Stromal cell of bone marrow (primary cell): ENCODE measurements at regions not wholly inside any gene's neighbourhood (a gene's known extent, or its start where the extent isn't known, plus 50 kb on each side); places are given as distances from the start of the nearest gene placed in this dataset.

Experiments used
- DNase-seq: peaks from one replicate; pipeline ENCODE4 v3.0.0-alpha.2; 2012; ENCODE audit warnings: low read depth

DNA sequence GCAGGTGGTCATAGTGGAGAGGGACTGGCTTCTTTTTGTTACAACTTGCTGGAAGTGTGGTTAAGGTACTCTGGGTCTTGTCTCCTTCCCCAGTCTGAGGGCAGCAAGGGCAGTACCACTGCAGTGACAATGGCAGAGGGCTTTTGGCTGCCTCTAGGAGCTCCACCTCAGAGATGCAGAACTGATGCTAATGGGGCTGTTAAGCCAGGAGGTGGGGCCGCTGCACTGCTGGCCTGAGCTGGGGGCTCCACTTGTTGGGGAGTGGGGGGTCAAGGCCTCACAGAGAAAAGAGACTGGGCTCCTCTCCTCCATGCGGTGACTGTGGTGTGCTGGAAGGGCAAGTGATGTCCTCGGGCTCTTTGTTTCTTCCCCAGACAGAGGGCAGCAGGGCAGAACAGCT is 135.7 kb downstream of the DSEL start:
- DNase-seq: no peak

- DNase-seq: peak; percentile 21
These were observed 136.5 kb downstream of the DSEL start for GRCh38 chr18:67379981-67380380.

DNA sequence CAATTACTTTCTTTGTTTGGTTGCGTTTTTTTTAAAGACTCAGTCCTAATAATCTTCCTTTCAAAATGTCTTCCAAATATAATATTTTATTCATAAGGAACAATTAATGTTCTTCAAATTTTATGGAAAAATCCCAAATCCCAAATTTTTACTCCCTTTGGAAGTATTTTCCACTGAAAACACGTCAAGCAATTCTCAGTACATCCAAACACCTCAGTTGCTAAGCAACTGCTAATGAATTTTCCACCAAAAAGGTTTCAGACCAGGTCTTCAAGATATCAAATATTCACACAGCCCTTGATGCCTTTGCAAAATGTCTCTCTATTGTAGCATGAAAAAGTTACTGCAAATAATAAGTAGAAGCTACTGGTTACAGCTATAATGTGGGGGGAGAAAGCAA is 140.1 kb downstream of the DSEL start:
- no peak for DNase-seq

DNA sequence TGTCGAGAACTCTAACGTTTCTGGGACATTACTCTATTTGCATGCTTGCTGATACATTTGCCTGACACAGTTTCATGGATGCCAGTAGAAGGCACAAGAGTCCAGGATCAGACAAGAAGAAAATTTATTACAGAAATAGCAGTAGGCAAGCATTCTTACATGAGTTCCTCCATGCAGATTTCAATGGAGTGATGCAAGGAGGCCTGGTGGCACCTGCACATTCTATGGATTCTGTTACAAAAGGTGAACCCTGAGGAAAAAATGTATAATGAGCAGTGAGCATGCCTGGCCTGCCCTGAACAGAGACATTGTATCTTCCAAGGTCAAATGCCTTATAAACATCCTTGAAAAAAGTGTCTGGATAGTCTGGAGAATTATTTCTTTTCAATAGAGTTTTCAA is 142.9 kb downstream of the DSEL start:
- no peak for DNase-seq

DNA sequence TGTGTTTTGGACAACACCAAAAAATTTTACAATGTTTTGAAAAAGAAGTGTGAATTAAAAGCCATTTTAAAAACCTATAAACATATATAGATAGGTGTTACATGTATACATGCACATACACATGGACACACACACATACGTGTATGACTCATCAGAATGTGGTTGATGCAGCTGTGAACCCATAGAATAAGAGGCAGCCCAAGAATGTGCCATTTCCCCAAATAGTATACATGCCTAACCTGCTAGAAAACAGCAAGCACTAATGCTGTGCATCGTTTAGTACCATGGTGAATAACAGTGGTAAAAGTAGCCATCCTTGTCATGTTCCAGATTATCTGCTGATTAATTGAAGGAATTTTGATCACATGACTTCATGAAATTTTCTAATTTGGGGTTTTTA is 149.0 kb downstream of the DSEL start:
- DNase-seq: no peak

DNA sequence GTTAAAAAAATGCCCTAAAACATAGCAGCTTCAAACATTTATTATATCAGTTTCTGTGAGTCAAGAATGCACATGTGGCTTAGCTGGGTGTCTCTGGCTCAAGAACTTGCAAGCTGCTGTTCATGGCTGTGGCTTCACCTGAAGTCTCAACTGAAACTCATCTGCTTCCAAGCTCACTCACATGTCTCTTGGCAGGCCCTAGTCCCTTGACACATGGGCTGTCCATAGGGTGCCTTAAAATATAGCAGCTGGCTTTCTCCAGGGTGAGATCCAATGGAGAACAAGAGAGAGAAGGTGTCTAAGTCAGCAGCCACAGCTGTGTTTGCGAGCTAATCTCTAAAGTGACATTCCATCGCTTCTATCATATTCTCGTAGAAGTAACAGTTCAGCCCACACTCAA is 152.8 kb downstream of the DSEL start:
- DNase-seq: no peak

DNA sequence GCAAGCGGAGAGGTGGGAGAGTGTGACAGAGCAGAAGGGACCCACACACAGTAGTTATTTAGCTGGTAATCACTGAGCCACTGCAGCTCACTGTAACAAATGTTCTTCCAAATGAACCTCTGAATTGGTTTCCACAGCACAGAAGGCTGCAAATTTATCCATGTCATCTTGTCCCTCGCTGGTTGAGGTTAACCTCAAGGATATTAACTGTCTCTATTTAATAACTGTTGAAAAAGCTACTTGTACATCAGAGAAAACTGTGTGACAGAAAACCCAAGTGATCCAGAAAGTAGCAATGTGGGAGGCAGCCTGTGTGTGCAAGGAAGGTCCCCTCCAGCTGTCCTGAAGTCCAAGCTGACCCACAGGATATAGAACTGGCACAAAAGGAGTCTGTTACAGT is 153.6 kb downstream of the DSEL start:
- no peak for DNase-seq

GRCh38 chr18:67359873-67360838 is 156.4 kb downstream of the DSEL start:
- DNase-seq: peak; percentile 92

DNA sequence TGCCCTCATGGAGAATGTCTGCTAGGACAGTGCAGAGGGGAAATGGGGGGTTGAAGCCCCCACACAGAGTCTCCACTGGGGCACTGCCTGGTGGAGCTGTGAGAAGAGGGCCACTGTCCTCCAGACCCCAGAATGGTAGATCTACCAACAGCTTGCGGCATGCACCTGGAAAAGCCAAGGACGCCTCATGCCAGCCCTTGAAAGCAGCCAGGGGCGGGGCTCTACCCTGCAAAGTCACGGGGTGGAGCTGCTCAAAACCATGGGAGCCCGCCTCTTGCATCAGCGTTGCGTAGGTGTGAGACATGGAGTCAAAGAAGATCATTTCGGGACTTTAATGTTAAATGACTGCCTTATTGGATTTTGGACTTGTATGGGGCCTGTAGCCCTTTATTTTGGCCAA is 157.6 kb downstream of the DSEL start:
- no peak for DNase-seq

GRCh38 chr18:67354692-67355091 is 161.8 kb downstream of the DSEL start:
- DNase-seq: no peak

- DNase-seq: no peak
These were observed 162.4 kb downstream of the DSEL start for GRCh38 chr18:67354091-67354490.

- no peak for DNase-seq
These were observed 169.1 kb downstream of the DSEL start for GRCh38 chr18:67347438-67347837.

DNA sequence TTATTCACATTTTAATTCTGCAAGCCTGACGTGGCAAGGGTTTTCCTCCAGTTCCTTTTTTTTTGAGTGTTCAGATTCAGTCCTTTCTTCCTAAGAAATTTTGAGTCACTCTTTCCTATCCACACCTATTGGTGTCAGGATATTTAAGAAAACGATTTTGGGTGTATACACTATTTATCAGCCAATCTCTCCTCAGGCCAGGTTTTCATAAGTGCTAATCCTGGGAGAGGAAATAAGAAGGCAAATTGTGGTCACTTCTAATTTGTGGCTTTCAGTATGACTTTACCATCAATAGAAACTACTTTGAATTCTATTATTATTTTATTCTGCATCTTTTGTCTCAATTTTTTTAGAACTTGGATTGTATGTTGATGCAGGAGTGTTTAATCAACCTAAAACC is 174.4 kb downstream of the DSEL start:
- DNase-seq: no peak

DNA sequence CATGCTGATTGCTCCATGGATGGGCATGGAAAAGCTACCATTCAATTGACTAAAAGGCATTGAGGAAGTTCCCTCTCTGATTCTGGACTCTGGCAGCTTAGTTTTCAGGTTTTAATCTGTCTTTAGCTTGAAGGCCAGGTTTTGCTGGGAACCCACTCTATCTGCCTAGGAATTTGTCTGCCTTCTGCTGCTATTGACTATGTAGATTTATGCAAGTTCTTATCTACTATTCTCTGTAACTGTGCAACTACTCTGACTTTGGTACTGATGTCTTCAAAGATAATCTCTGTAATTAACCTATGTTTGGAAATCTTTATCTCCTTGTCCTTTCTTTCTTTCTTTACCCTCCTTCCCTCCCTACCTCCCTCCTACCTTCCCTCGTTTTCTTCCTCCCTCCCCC is 178.8 kb downstream of the DSEL start:
- no peak for DNase-seq

DNA sequence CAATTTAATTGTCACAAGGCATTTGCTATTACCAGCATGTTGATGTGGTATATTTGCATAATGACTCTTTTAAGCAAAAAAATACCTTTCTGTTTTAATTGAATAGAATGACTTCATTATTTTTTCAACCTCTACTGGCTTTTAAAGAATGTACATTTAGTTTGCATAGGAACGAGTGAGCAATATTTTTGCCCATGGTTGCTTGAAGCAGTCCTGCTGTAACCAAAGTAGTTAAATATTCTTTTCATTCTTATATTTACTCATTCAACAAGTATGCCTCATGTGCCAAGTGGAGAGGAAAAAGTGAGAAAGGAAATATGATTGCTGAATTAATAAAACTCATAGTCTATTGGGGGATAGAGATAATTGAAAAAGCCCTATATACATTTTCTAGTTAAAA is 184.7 kb downstream of the DSEL start:
- DNase-seq: no peak

DNA sequence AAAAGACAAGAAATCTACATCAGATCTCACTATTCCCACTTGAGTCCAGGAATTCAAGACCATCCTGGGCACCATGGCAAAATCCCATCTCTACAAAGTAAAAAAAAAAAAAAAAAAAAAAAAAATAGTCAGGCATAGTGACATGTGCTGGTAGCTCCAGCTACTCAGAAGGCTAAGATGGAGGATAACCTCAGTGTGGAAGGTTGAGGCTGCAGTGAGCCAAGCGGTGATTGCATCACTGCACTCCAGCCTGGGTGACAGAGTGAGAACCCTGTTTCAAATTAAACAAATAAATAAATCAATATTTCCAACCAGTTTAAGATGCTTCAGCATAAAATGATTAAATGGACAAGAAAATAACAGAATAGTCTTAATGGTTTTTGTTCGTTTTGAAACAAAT is 197.4 kb downstream of the DSEL start:
- no peak for DNase-seq

DNA sequence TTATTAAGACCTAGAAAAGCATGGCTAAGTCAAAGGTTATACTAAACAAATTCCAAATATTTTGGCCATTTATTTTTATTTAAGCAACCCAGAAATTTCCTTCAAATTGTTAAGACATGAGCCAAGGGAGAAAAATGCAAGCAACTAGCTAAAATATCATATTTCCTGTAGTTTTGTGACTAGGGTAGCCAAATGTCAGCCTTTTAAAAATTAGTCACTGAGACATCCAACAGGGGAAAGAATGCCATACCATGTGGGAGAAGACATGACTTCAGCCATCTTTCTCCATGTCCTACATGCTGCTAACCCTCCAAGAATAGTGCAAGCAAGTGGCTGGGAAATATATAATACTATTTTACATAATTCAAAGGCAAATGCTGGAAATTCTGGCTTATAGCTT is 197.9 kb downstream of the DSEL start:
- no peak for DNase-seq

GRCh38 chr18:67310826-67311225 is 205.7 kb downstream of the DSEL start:
- DNase-seq: peak; percentile 63

GRCh38 chr18:67308819-67309218 is 207.7 kb downstream of the DSEL start:
- no peak for DNase-seq

GRCh38 chr18:67305466-67305865 is 211.1 kb downstream of the DSEL start:
- DNase-seq: no peak

GRCh38 chr18:67302043-67302442 is 214.5 kb downstream of the DSEL start:
- DNase-seq: no peak

DNA sequence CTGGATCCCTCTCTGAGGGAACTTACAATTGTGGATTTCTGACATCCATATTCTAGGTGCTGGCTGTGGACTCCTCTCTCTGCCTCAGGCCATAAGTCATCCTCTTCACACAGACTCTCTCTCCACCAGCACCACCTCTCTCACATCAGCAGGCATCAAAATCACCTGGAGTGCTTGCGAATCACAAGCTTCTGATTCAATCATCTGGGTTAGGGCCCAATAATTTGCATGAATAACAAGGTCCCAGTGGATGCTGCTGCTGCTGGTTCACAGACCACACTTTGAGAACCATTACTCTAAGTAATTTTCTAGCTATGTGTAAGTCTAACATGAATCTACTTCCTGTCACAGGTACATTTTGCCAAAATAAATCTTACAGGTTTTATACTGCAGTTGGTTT is 214.9 kb downstream of the DSEL start:
- no peak for DNase-seq

DNA sequence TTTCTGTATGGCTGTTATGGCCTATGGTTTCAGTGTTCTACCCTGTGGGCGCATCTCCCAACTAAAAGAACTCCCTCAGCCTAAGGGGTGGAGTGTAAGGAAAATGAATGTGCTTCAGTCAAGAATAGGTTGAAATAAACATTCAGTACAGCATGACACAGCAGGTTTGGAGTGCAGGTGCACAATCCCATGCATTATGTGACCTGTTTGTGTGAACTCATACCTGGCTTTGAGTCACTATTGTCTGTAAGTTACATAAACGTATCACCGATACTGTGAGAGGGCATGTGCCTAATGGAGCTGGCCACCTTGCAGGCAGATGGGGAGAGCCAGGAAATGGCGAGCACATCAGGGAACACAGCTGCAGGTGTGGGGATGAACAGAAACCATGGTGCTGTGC is 216.0 kb downstream of the DSEL start:
- no peak for DNase-seq

DNA sequence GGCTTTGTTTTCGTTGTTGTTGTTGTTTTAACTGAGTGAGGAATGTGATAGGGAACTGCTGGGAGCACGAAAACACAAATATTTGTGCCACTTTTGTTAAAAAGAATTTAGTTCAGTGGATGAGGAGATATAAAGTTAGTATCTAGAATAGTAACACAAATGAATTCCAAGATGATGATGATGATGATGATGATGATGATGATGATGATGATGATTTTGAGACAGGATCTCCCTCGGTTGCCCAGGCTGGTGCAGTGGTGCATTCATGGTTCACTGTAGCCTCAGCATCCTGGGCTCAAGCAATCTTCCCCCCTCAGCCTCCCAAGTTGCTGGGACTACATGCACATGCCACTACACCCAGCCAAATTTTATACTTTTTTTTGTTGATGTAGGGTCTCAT is 223.7 kb downstream of the DSEL start:
- DNase-seq: no peak
